GM23338 (cell line): ENCODE measurements at regions not wholly inside any gene's neighbourhood (a gene's known extent, or its start where the extent isn't known, plus 50 kb on each side); places are given as distances from the start of the nearest gene placed in this dataset.
A peak's percentile ranks its signal among the peaks of the same experiment; 100 is the strongest.

Experiments used
- ATAC-seq: fragments of 200-7000 bp; cut with Tn5 transposase; 3 replicates; pipeline ENCODE4 v1.9.1; 2020
- DNase-seq: peaks from one replicate; pipeline ENCODE4 v3.0.0-alpha.2; 2015; ENCODE audit warnings: low spot score
- H2AFZ ChIP-seq: fragments of 200-600 bp; sonication (generic); 2 replicates; pipeline ENCODE4 v1.8.0; 2016; ENCODE audit warnings: antibody characterized with exemption, mild to moderate bottlenecking, moderate library complexity
- H3F3A ChIP-seq: fragments of 200-600 bp; sonication (generic); replicated peaks from 2 replicates; pipeline ENCODE4 v1.8.0; 2017; ENCODE audit warnings: antibody characterized with exemption, mixed run types, low read depth
- H3K27ac ChIP-seq: fragments of 200-600 bp; sonication (generic); 2 replicates; pipeline ENCODE4 v1.6.1; 2016; ENCODE audit warnings: low read depth
- H3K27me3 ChIP-seq: fragments of 200-600 bp; sonication (generic); 2 replicates; pipeline ENCODE4 v1.8.0; 2016; ENCODE audit warnings: mild to moderate bottlenecking, mixed run types, moderate library complexity; ENCODE audit not compliant: insufficient read depth
- H3K36me3 ChIP-seq: fragments of 200-600 bp; sonication (generic); 2 replicates; pipeline ENCODE4 v1.8.0; 2016; ENCODE audit warnings: mild to moderate bottlenecking; ENCODE audit not compliant: insufficient read depth
- H3K4me1 ChIP-seq: fragments of 200-600 bp; sonication (generic); 2 replicates; pipeline ENCODE4 v1.8.0; 2016; ENCODE audit warnings: mild to moderate bottlenecking, moderate library complexity; ENCODE audit not compliant: insufficient read depth
- H3K4me2 ChIP-seq: fragments of 200-600 bp; sonication (generic); 2 replicates; pipeline ENCODE4 v1.7.1; 2017; ENCODE audit warnings: mixed run types
- H3K4me3 ChIP-seq: fragments of 200-600 bp; sonication (generic); 2 replicates; pipeline ENCODE4 v1.6.1; 2016; ENCODE audit warnings: mixed run types
- H3K79me2 ChIP-seq: fragments of 200-600 bp; sonication (generic); replicated peaks from 2 replicates; pipeline ENCODE4 v1.8.0; 2017; ENCODE audit warnings: mild to moderate bottlenecking; ENCODE audit not compliant: insufficient read depth
- H3K9me2 ChIP-seq: fragments of 200-600 bp; sonication (generic); 2 replicates; pipeline ENCODE4 v1.8.0; 2017; ENCODE audit not compliant: insufficient read depth
- H4K20me1 ChIP-seq: fragments of 200-600 bp; sonication (generic); replicated peaks from 2 replicates; pipeline ENCODE4 v1.8.0; 2017; ENCODE audit warnings: mild to moderate bottlenecking; ENCODE audit not compliant: insufficient read depth
- H3K27ac Mint-ChIP-seq: 2 replicates; pipeline ENCODE4 v1.8.0; 2020; ENCODE audit warnings: inconsistent platforms, mild to moderate bottlenecking, moderate library complexity, mixed read lengths
- H3K27me3 Mint-ChIP-seq: 3 replicates; pipeline ENCODE4 v1.8.0; 2022; ENCODE audit warnings: low read depth, mild to moderate bottlenecking, moderate library complexity, mixed read lengths, inconsistent platforms; ENCODE audit not compliant: insufficient read depth, poor library complexity
- H3K36me3 Mint-ChIP-seq: 3 replicates; pipeline ENCODE4 v1.8.0; 2021; ENCODE audit warnings: low read depth, mild to moderate bottlenecking, inconsistent platforms, moderate library complexity, mixed read lengths
- H3K4me1 Mint-ChIP-seq: 3 replicates; pipeline ENCODE4 v1.8.0; 2020; ENCODE audit warnings: mild to moderate bottlenecking, inconsistent platforms, mixed read lengths
- H3K4me3 Mint-ChIP-seq: 3 replicates; pipeline ENCODE4 v1.8.0; 2021; ENCODE audit warnings: moderate library complexity, mild to moderate bottlenecking, inconsistent platforms, mixed read lengths
- H3K9me3 Mint-ChIP-seq: 3 replicates; pipeline ENCODE4 v1.8.0; 2020; ENCODE audit warnings: moderate library complexity, mild to moderate bottlenecking, inconsistent platforms, mixed read lengths
- CREB1 ChIP-seq: fragments of 250-450 bp; sonication (Bioruptor Pico); IDR thresholded peaks from 2 replicates; pipeline ENCODE4 v1.5.0; 2020; ENCODE audit warnings: low read depth, mild to moderate bottlenecking, moderate library complexity
- STAT1 ChIP-seq: IDR thresholded peaks from one replicate; pipeline ENCODE4 v1.6.1; 2016; ENCODE audit warnings: antibody characterized with exemption; ENCODE audit not compliant: unreplicated experiment
- ZNF114 ChIP-seq: fragments of 250-450 bp; sonication (Bioruptor Pico); IDR thresholded peaks from 2 replicates; pipeline ENCODE4 v1.5.0; 2020; ENCODE audit warnings: mild to moderate bottlenecking, moderate library complexity
- TF ChIP-seq, protein P1 (sequence below): IDR thresholded peaks from one replicate; pipeline ENCODE4 v1.6.1; 2018; ENCODE audit warnings: antibody characterized with exemption; ENCODE audit not compliant: unreplicated experiment
- TF ChIP-seq, protein P2 (sequence below): IDR thresholded peaks from 2 replicates; pipeline ENCODE4 v1.6.1; 2016; ENCODE audit warnings: antibody characterized with exemption

DNA sequence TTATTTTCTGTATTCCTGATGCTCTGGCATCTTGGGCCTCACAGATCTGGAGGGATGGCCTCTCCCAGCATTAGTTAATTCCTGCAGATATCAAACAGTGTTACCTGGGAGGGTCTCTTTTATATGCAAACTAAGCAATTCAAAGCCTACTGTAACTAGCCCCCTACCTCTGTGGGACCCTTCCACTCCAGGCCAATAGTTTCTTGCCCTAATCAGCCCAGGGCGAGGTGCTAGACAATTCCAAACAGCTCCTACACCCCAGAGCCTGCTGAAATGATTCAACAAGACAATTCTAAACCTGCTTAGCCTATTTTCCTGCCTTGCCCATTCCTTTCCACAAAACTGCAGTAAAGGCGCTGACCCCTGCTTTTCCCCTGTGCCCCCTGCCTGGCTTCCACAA is 106.6 kb upstream of the IGSF10 start (continued):
- TF ChIP-seq, protein P1, sequence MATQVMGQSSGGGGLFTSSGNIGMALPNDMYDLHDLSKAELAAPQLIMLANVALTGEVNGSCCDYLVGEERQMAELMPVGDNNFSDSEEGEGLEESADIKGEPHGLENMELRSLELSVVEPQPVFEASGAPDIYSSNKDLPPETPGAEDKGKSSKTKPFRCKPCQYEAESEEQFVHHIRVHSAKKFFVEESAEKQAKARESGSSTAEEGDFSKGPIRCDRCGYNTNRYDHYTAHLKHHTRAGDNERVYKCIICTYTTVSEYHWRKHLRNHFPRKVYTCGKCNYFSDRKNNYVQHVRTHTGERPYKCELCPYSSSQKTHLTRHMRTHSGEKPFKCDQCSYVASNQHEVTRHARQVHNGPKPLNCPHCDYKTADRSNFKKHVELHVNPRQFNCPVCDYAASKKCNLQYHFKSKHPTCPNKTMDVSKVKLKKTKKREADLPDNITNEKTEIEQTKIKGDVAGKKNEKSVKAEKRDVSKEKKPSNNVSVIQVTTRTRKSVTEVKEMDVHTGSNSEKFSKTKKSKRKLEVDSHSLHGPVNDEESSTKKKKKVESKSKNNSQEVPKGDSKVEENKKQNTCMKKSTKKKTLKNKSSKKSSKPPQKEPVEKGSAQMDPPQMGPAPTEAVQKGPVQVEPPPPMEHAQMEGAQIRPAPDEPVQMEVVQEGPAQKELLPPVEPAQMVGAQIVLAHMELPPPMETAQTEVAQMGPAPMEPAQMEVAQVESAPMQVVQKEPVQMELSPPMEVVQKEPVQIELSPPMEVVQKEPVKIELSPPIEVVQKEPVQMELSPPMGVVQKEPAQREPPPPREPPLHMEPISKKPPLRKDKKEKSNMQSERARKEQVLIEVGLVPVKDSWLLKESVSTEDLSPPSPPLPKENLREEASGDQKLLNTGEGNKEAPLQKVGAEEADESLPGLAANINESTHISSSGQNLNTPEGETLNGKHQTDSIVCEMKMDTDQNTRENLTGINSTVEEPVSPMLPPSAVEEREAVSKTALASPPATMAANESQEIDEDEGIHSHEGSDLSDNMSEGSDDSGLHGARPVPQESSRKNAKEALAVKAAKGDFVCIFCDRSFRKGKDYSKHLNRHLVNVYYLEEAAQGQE: no peak
- TF ChIP-seq CREB1 (CRISPR knock-in tag) (no peak), STAT1 (no peak)
- TF ChIP-seq, protein P2, sequence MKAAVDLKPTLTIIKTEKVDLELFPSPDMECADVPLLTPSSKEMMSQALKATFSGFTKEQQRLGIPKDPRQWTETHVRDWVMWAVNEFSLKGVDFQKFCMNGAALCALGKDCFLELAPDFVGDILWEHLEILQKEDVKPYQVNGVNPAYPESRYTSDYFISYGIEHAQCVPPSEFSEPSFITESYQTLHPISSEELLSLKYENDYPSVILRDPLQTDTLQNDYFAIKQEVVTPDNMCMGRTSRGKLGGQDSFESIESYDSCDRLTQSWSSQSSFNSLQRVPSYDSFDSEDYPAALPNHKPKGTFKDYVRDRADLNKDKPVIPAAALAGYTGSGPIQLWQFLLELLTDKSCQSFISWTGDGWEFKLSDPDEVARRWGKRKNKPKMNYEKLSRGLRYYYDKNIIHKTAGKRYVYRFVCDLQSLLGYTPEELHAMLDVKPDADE: no peak

DNA sequence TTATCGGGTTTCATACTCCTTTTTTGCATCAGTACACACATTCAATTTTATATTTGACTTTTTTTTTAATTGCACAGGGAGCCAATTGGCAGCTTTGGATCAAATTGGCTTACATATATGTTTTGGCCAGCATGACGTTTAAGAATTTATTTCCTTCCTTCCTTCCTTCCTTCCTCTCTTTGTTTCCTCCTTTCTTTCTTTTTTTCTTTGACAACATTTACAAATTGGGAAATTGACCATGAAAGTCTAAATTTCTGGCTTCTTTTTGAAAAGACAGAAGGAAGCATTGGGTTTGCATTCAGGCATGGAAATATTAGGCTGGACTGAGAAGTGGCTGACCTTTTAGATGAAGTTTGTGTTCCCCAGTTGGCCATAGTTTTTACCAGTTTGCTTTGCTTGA is 103.4 kb upstream of the IGSF10 start:
- no peak overlapping the region for H3K4me3 ChIP-seq
- H3K4me2 ChIP-seq: no peak overlapping the region
- H3K9me3 Mint-ChIP-seq: no peaks in the 10 kb centered on the region
- H3F3A ChIP-seq: no peaks in the 10 kb centered on the region
- no peaks in the 10 kb centered on the region for H3K27me3 ChIP-seq
- H3K79me2 ChIP-seq: no peaks in the 10 kb centered on the region
- TF ChIP-seq, protein P2: no peak
- no peak for TF ChIP-seq ZNF114 (CRISPR knock-in tag)
- TF ChIP-seq, protein P1: no peak
- TF ChIP-seq STAT1: no peak
- no peak overlapping the region for H3K27ac ChIP-seq
- DNase-seq: no peak
- H3K4me1 Mint-ChIP-seq: peaks cover 23% of the 10 kb centered on the region
- no peak for ATAC-seq
- peak overlapping the region; percentile 49; the same call in 1 of the 2 replicates for H2AFZ ChIP-seq
- H4K20me1 ChIP-seq: no peaks in the 10 kb centered on the region
- H3K4me3 Mint-ChIP-seq: no peak overlapping the region
- no peaks in the 10 kb centered on the region for H3K36me3 ChIP-seq
- H3K36me3 Mint-ChIP-seq: no peaks in the 10 kb centered on the region
- H3K27me3 Mint-ChIP-seq: peaks cover 7% of the 10 kb centered on the region
- H3K27ac Mint-ChIP-seq: no peak overlapping the region
- peaks cover 13% of the 10 kb centered on the region; the same call in 1 of the 2 replicates for H3K9me2 ChIP-seq
- H3K4me1 ChIP-seq: peaks cover 24% of the 10 kb centered on the region
